H1 (cell line): ENCODE measurements at regions not wholly inside any gene's neighbourhood (a gene's known extent, or its start where the extent isn't known, plus 50 kb on each side); places are given as distances from the start of the nearest gene placed in this dataset.

Source experiments
- CTCF ChIA-PET: fragments of 300-600 bp; sonication (Branson Sonifier 250); formaldehyde crosslinking; loops from one replicate; lab custom pipeline; 2021; ENCODE audit not compliant: partially characterized antibody; lab: Charles Lee
- POLR2A ChIA-PET: fragments of 300-600 bp; sonication (Branson Sonifier 250); formaldehyde crosslinking; loops from one replicate; lab custom pipeline; 2021; ENCODE audit warnings: inconsistent platforms; ENCODE audit not compliant: partially characterized antibody; lab: Charles Lee
- DNase-seq, 2 experiments: peaks; one replicate each; pipeline versions ENCODE4 v3.0.0 to v3.0.0-alpha.2; 2010 to 2022; ENCODE audit warnings: low spot score in 2 of 2, low read depth in 1 of 2, mixed read lengths in 1 of 2
- FAIRE-seq: peaks from 2 replicates; lab custom pipeline; 2011; peaks lifted over from hg19 to GRCh38; lab: Jason Lieb, UNC
- H2AFZ ChIP-seq: 2 replicates; pipeline ENCODE4 v1.8.1; 2012; ENCODE audit warnings: low read length, inconsistent platforms
- H2AK5ac ChIP-seq: 2 replicates; pipeline ENCODE4 v1.6.1; 2013; ENCODE audit warnings: low read depth, low read length
- H2BK120ac ChIP-seq: replicated peaks from 2 replicates; pipeline ENCODE3; 2013; ENCODE audit warnings: low read depth, low read length, inconsistent platforms
- H2BK12ac ChIP-seq: 2 replicates; pipeline ENCODE4 v1.6.1; 2013; ENCODE audit warnings: low read depth, low read length
- H2BK15ac ChIP-seq: 2 replicates; pipeline ENCODE4 v1.6.1; 2013; ENCODE audit warnings: low read length
- H2BK20ac ChIP-seq: 2 replicates; pipeline ENCODE4 v1.6.1; 2013; ENCODE audit warnings: low read length
- H2BK5ac ChIP-seq: 2 replicates; pipeline ENCODE4 v1.6.1; 2013; ENCODE audit warnings: low read depth, low read length
- H3K14ac ChIP-seq: 2 replicates; pipeline ENCODE4 v1.6.1; 2013; ENCODE audit warnings: inconsistent platforms; ENCODE audit not compliant: insufficient read length
- H3K18ac ChIP-seq: 2 replicates; pipeline ENCODE4 v1.6.1; 2013; ENCODE audit warnings: low read length; ENCODE audit errors: extremely low read depth
- H3K23ac ChIP-seq: 2 replicates; pipeline ENCODE4 v1.6.1; 2013; ENCODE audit warnings: inconsistent platforms; ENCODE audit not compliant: insufficient read length
- H3K23me2 ChIP-seq: 2 replicates; pipeline ENCODE4 v1.6.1; 2013; ENCODE audit warnings: low read depth, low read length
- H3K27ac ChIP-seq: 2 replicates; pipeline ENCODE4 v1.6.1; 2011; ENCODE audit warnings: low read depth, low read length, inconsistent platforms
- H3K27me3 ChIP-seq, 4 experiments: replicated peaks in 1 of 4; 1 replicate in 1 of 4; 2 replicates in 3 of 4; pipeline versions ENCODE4 v1.6.1 to v1.8.1; 2011 to 2013; ENCODE audit warnings: low read length in 3 of 4, mild to moderate bottlenecking in 3 of 4, inconsistent platforms in 2 of 4, mixed read lengths in 2 of 4, moderate library complexity in 1 of 4; ENCODE audit not compliant: control insufficient read depth in 3 of 4, insufficient read depth in 3 of 4; ENCODE audit errors: extremely low read depth in 1 of 4
- H3K36me3 ChIP-seq, 4 experiments: 2 replicates each; pipeline versions ENCODE4 v1.6.1 to v1.8.1; 2011 to 2013; ENCODE audit warnings: mild to moderate bottlenecking in 4 of 4, low read length in 3 of 4, moderate library complexity in 2 of 4, control low read depth in 1 of 4, inconsistent platforms in 1 of 4; ENCODE audit not compliant: insufficient read depth in 4 of 4, control insufficient read depth in 2 of 4
- H3K4ac ChIP-seq: replicated peaks from 2 replicates; pipeline ENCODE3; 2013; ENCODE audit warnings: low read length, low read depth, mixed read lengths, inconsistent platforms; ENCODE audit not compliant: insufficient read length
- H3K4me1 ChIP-seq, 4 experiments: replicated peaks in 1 of 4; 1 replicate in 1 of 4; 2 replicates in 3 of 4; pipeline versions ENCODE4 v1.6.1 to v1.8.1; 2011 to 2013; ENCODE audit warnings: low read length in 3 of 4, inconsistent platforms in 2 of 4, mixed read lengths in 1 of 4; ENCODE audit not compliant: insufficient read depth in 4 of 4, control insufficient read depth in 3 of 4
- H3K4me2 ChIP-seq, 2 experiments: 2 replicates each; pipeline versions ENCODE4 v1.6.1 to v1.8.1; 2011 to 2013; ENCODE audit warnings: low read depth in 2 of 2, low read length in 2 of 2, control low read depth in 1 of 2, inconsistent platforms in 1 of 2, mild to moderate bottlenecking in 1 of 2; ENCODE audit not compliant: insufficient read depth in 1 of 2
- H3K4me3 ChIP-seq, 4 experiments: fragments of 200-600, 300-600 bp in 1 of 4; sonication (generic), shearing (Covaris generic), sonication (Bioruptor Twin) in 1 of 4; 2 replicates each; pipeline versions ENCODE4 v1.5.1 to v1.8.1; 2011 to 2016; ENCODE audit warnings: low read length in 4 of 4, low read depth in 3 of 4, control low read depth in 2 of 4, inconsistent platforms in 2 of 4, mild to moderate bottlenecking in 2 of 4, mixed read lengths in 1 of 4, moderate library complexity in 1 of 4; ENCODE audit not compliant: insufficient read depth in 2 of 4; ENCODE audit errors: extremely low read depth in 1 of 4
- H3K56ac ChIP-seq: replicated peaks from 2 replicates; pipeline ENCODE3; 2013; ENCODE audit warnings: low read depth, mild to moderate bottlenecking, mixed read lengths, low read length, inconsistent platforms; ENCODE audit not compliant: insufficient read length
- H3K79me1 ChIP-seq: 2 replicates; pipeline ENCODE4 v1.6.1; 2013; ENCODE audit warnings: low read depth, low read length, control low read depth
- H3K79me2 ChIP-seq, 2 experiments: 2 replicates each; pipeline versions ENCODE4 v1.6.1 to v1.8.1; 2012 to 2013; ENCODE audit warnings: low read length in 2 of 2, mild to moderate bottlenecking in 2 of 2, inconsistent platforms in 1 of 2; ENCODE audit not compliant: insufficient read depth in 2 of 2, control insufficient read depth in 1 of 2
- H3K9ac ChIP-seq, 4 experiments: replicated peaks in 1 of 4; 1 replicate in 1 of 4; 2 replicates in 3 of 4; pipeline versions ENCODE4 v1.6.1 to v1.8.1; 2011 to 2013; ENCODE audit warnings: low read depth in 3 of 4, low read length in 3 of 4, control low read depth in 2 of 4, mild to moderate bottlenecking in 2 of 4, moderate library complexity in 2 of 4, inconsistent platforms in 1 of 4; ENCODE audit errors: extremely low read depth in 1 of 4
- H3K9me3 ChIP-seq, 2 experiments: 2 replicates each; pipeline versions ENCODE4 v1.6.1 to v1.8.1; 2012 to 2013; ENCODE audit warnings: mild to moderate bottlenecking in 2 of 2, moderate library complexity in 2 of 2, control low read depth in 1 of 2, inconsistent platforms in 1 of 2, low read depth in 1 of 2, low read length in 1 of 2, mixed read lengths in 1 of 2; ENCODE audit not compliant: insufficient read depth in 2 of 2
- H4K20me1 ChIP-seq, 2 experiments: replicated peaks in 1 of 2; 2 replicates each; pipeline versions ENCODE3 to v1.8.1; 2011 to 2013; ENCODE audit warnings: inconsistent platforms in 2 of 2, low read length in 2 of 2, mild to moderate bottlenecking in 1 of 2; ENCODE audit not compliant: insufficient read depth in 2 of 2, control insufficient read depth in 1 of 2
- H4K5ac ChIP-seq: 2 replicates; pipeline ENCODE4 v1.6.1; 2013; ENCODE audit warnings: low read length, low read depth, mixed read lengths, inconsistent platforms; ENCODE audit not compliant: insufficient read length
- H4K8ac ChIP-seq: 2 replicates; pipeline ENCODE4 v1.8.0; 2013; ENCODE audit warnings: mild to moderate bottlenecking, moderate library complexity, low read length, inconsistent platforms; ENCODE audit not compliant: insufficient read depth; ENCODE audit errors: extremely low read depth
- H4K91ac ChIP-seq: replicated peaks from 2 replicates; pipeline ENCODE3; 2013; ENCODE audit warnings: low read length, mixed read lengths, inconsistent platforms; ENCODE audit not compliant: insufficient read length
- CTBP2 ChIP-seq: IDR thresholded peaks from 2 replicates; pipeline ENCODE4 v1.7.0; 2011; ENCODE audit warnings: borderline replicate concordance, mild to moderate bottlenecking, moderate library complexity, mixed read lengths, low read length; ENCODE audit not compliant: insufficient read depth, insufficient read length
- KDM5A ChIP-seq: fragments of 200-600 bp; IDR thresholded peaks from 2 replicates; pipeline ENCODE4 v1.7.1; 2012; ENCODE audit warnings: mild to moderate bottlenecking, low read length, inconsistent platforms, mixed read lengths
- MAFK ChIP-seq: IDR thresholded peaks from 2 replicates; pipeline ENCODE4 v1.6.1; 2012; ENCODE audit warnings: low read depth, mild to moderate bottlenecking, improper control_type of control experiment, low read length
- NRF1 ChIP-seq: IDR thresholded peaks from 2 replicates; pipeline ENCODE4 v1.6.1; 2011; ENCODE audit warnings: mild to moderate bottlenecking, low read depth, low read length, improper control_type of control experiment
- PHF8 ChIP-seq: fragments of 200-600 bp; sonication (generic); conservative IDR thresholded peaks from 2 replicates; pipeline ENCODE4 v1.7.1; 2012; ENCODE audit warnings: low read depth, mild to moderate bottlenecking, inconsistent platforms, low read length, moderate library complexity
- POLR2AphosphoS5 ChIP-seq: IDR thresholded peaks from 2 replicates; pipeline ENCODE4 v1.6.1; 2011; ENCODE audit warnings: low read depth, low read length
- RXRA ChIP-seq: IDR thresholded peaks from 2 replicates; pipeline ENCODE4 v1.6.1; 2011; ENCODE audit warnings: low read depth, mild to moderate bottlenecking, low read length, moderate library complexity; ENCODE audit not compliant: insufficient read depth
- SAP30 ChIP-seq: fragments of 300-600 bp; sonication (generic); IDR thresholded peaks from 2 replicates; pipeline ENCODE4 v1.7.1; 2012; ENCODE audit warnings: low read length, moderate library complexity, mild to moderate bottlenecking, inconsistent platforms; ENCODE audit not compliant: insufficient read depth, insufficient replicate concordance
- TAF7 ChIP-seq: optimal IDR thresholded peaks from 2 replicates; pipeline ENCODE3; 2011; ENCODE audit warnings: low read depth, mild to moderate bottlenecking, inconsistent platforms, low read length, moderate library complexity, borderline replicate concordance
- TCF12 ChIP-seq: IDR thresholded peaks from 2 replicates; pipeline ENCODE4 v1.6.1; 2011; ENCODE audit warnings: low read depth, mild to moderate bottlenecking, low read length
- YY1 ChIP-seq: IDR thresholded peaks from 2 replicates; pipeline ENCODE4 v1.6.1; 2011; ENCODE audit warnings: low read depth, mild to moderate bottlenecking, low read length
- WGBS, 2 experiments: shearing (Covaris generic) in 1 of 2; methylation state at CpG; one replicate each; pipeline versions ENCODE4 v1.1.6 to v1.1.7; 2013 to 2015; ENCODE audit warnings: low lambda C conversion rate in 2 of 2, mixed read lengths in 2 of 2, inconsistent platforms in 1 of 2, low coverage in 1 of 2, missing lambda C conversion rate in 1 of 2; ENCODE audit not compliant: insufficient replicate concordance in 2 of 2, insufficient coverage in 1 of 2, insufficient read length in 1 of 2; ENCODE audit errors: extremely low coverage in 1 of 2, missing lambda C conversion rate in 1 of 2; 5-methylcytosine and 5-hydroxymethylcytosine counted together

DNA sequence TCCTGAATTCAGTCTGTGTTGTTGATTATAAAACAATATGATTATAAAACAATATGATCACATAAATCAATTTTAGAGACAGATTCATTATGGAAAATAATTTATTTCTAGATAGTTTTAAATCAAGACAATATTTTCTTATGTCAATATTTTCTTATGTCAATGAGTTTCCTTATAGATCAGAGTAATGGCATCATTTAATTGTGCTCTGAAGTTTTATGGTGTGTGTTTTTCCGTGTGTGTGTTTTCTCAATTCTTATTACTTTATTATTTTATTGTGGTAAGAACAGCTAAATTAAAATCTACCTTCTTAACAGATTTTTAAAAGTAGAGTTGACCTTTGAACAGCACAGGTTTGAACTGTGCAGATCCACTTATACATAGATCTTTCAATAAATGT is 105.3 kb upstream of the SLCO1B1 start (continued):
- TF ChIP-seq TCF12: no peak

DNA sequence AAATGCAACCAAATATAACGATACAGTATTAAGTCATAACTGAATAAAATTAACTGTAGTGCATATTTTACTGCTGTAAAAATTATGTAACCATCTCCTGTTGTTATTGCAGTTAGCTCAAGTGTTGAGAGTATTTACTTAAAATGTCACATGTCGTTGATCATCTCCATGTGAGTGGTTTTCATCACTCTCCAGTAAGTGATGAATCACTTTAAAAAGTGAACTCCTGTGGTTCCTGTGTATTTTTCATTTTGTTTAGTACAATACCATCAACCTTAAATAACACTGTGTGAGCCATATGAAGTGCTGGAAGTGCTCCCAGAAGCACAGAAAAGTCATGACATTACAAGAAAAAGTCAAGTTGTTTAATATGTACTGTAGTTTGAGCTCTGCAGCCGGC is 104.7 kb upstream of the SLCO1B1 start:
- Histone ChIP-seq H2BK20ac (no peak overlapping the region), H3K27ac (no peak overlapping the region), H2AFZ (no peak overlapping the region), H3K36me3 (no peaks in the 10 kb centered on the region), H3K23ac (no peak overlapping the region), H3K9ac (no peak overlapping the region), H3K4ac (no peak overlapping the region), H3K27me3 (no peaks in the 10 kb centered on the region), H3K4me2 (no peak overlapping the region), H3K56ac (no peak overlapping the region), H2AK5ac (no peak overlapping the region), H3K14ac (no peak overlapping the region), H3K79me1 (no peaks in the 10 kb centered on the region), H3K4me1 (no peaks in the 10 kb centered on the region), H4K20me1 (no peaks in the 10 kb centered on the region), H3K9me3 (no peaks in the 10 kb centered on the region), H4K91ac (no peak overlapping the region), H2BK5ac (no peak overlapping the region), H3K23me2 (no peaks in the 10 kb centered on the region; the same call in 1 of the 2 replicates), H2BK15ac (no peak overlapping the region), H2BK120ac (no peak overlapping the region), H3K79me2 (no peaks in the 10 kb centered on the region), H3K4me3 (no peak overlapping the region)
- CTCF ChIA-PET: no interaction called here
- FAIRE-seq (no peak), DNase-seq (no peak)
- POLR2A ChIA-PET: no interaction called here
- WGBS, 2 experiments: 60% methylated on average over 3 of the region's 3 CpGs; no CpG with 5 or more reads in 1 of the 2 experiments
- no peak for TF ChIP-seq SAP30
- TF ChIP-seq RXRA: no peak
- TF ChIP-seq TCF12: no peak
- TF ChIP-seq CTBP2: no peak
- TF ChIP-seq MAFK: no peak
- TF ChIP-seq POLR2AphosphoS5: no peak
- TF ChIP-seq NRF1: no peak
- no peak for TF ChIP-seq PHF8
- TF ChIP-seq YY1: no peak
- TF ChIP-seq TAF7: no peak
- no peak for TF ChIP-seq KDM5A
- TF ChIP-seq, all 59 proteins: peak for 0
- Histone ChIP-seq H3K18ac (no peak overlapping the region), H4K5ac (no peak overlapping the region), H2BK12ac (no peak overlapping the region), H4K8ac (no peak overlapping the region)
